ENCODE measurements at regions not wholly inside any gene's neighbourhood (a gene's known extent, or its start where the extent isn't known, plus 50 kb on each side); places are given as distances from the start of the nearest gene placed in this dataset.

GRCh38 chr15:77838595-77838994 is 205.9 kb upstream of the LINGO1 start (continued):
- TF ChIP-seq CHD7 (IDR thresholded peaks at IDR 0.05; ENCODE audit: insufficient replicate concordance, low read length), result no peak
- TF ChIP-seq SIRT6 (IDR thresholded peaks at IDR 0.05; ENCODE audit: low read length), result no peak
- TF ChIP-seq YY1 (IDR thresholded peaks at IDR 0.05; ENCODE audit: low read depth, low read length), result no peak
- TF ChIP-seq E2F6 (IDR thresholded peaks at IDR 0.05), result no peak
- TF ChIP-seq NANOG (IDR thresholded peaks at IDR 0.05; ENCODE audit: insufficient read depth, low read depth, low read length, poor library complexity, severe bottlenecking), result no peak
- TF ChIP-seq SP2 (IDR thresholded peaks at IDR 0.05; ENCODE audit: low read length), result no peak
- no peak for TF ChIP-seq CHD2 (IDR thresholded peaks at IDR 0.05; ENCODE audit: low read length)
- no peak for TF ChIP-seq BRCA1 (IDR thresholded peaks at IDR 0.05; ENCODE audit: low read depth, low read length)

Measured in H1 (cell line).